GM19351 (cell line): ENCODE measurements at regions not wholly inside any gene's neighbourhood (a gene's known extent, or its start where the extent isn't known, plus 50 kb on each side); places are given as distances from the start of the nearest gene placed in this dataset.
A peak's percentile ranks its signal among the peaks of the same experiment; 100 is the strongest.
"Not testable (repeated sequence)": the region's sequence is repeated elsewhere in the genome, so short reads cannot be mapped to it uniquely, and the experiment has no call there.

ENCODE experiments used
- ATAC-seq: cut with Tn5 transposase; IDR thresholded peaks from one replicate; pipeline ENCODE4 v1.9.1; 2021; ENCODE audit warnings: mild to moderate bottlenecking, moderate library complexity; ENCODE audit not compliant: unreplicated experiment

DNA sequence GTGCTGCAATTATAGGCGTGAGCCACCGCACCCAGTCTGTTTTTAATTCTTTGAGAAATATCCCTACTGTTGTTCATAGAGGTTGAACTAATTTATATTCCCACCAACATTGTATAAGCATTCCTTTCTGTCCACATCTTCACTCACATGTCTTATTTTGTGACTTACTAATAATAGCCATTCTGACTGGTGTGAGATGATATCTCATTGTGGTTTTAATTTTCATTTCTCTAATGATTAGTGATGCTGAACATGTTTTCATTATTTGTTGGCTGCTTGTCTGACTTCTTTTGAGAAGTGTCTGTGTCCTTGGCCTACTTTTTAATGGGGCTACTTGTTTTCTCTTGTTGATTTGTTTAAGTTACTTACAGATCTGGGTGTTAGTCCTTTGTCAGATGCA lies 310.9 kb upstream of the MAOA start:
- peak; percentile 38 for ATAC-seq

DNA sequence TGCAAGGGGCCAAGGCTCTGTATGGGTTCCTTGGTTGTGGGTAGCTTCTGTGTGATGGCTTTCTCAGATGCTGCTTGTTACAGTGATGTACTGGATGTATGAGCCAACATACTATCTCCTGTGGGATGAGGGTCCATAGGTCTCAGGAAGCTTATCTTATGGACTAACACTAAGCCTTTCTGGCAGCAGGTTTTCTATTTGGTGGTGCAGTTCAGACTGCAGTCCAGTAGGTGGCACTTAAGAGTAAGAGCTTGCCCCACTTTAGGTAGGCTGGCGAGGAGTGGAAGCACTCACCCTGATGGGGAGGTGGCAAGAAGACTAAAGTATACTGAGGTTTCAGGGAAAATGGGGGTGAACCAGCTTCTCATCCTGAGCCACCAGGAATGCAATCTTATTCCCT lies 306.7 kb upstream of the MAOA start:
- peak; percentile 75 for ATAC-seq

DNA sequence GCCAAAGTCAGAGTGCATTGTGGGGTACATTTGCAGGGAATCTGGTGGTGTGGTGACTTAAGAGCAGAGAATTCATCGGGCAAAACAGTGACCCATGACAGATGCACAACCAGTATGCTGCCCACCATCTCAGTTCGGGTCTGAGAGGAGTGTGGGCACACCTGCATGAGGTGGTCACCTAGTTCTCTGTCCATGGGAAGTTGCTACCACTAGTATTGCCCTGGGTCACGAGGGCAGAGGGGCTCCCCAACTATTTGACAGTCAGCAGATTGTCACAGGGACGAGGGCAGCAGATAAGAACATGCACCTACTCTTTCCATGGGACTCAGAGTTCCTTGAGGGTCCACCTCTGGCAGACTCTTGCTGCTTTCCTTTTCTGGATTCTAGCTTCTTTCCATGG lies 305.2 kb upstream of the MAOA start:
- no peak for ATAC-seq

DNA sequence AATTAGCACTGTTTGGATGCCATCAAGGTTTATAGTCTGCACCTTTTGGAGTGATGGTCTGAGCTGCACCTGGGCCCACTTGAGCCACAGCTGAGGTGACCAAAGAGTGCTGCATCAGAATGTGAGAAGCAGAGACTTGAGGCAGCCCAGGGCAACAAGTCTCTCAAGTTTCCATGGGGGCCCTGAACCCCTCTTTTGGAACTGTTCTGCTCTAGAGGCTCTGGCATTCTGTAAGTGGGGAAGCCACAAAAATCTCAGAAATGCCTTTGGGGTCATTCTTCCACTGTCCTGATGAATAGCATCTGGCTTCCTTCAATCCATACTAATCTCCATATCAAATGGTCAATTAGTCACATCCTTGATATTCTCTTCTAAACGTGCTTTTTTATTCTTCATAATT lies 298.4 kb upstream of the MAOA start:
- no peak for ATAC-seq

DNA sequence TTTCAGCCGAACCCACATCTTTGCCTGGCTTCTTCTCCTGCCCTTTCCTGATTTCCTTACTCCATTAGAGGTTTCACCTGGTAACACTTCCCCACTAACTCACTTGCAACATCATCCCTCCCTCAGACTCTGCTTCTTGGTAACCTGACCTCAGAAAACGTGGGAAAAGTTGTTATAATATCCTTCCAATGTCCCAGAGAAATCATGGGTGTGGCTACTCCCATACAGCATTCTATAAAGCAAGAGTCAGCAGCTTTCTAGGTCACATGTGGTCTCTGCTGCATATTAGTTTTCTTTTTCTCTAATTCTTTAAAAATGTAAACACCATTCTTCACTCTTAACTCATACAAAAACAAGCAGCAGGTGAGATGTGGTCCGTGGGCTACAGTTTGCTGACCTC lies 283.1 kb upstream of the MAOA start:
- ATAC-seq: no peak

DNA sequence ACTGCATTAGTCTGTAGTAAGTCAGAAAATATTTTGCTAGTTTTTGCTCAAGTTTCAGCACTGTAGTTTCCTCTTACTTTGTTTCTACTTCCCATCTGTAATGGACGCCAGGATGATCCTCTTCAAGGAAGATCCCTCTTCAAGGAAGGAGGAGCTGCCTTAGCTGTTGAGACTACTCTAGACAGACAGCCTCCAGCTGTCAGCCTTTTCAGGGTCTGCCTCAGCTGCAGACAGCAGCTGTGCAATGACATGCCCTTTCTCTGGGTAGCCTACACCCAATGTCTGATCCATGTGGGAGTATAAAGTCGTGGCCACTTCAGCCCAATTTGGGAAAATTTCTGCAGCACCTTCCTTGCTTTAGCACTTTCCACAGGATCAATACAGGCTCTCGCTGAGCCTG lies 281.0 kb upstream of the MAOA start:
- no peak for ATAC-seq

DNA sequence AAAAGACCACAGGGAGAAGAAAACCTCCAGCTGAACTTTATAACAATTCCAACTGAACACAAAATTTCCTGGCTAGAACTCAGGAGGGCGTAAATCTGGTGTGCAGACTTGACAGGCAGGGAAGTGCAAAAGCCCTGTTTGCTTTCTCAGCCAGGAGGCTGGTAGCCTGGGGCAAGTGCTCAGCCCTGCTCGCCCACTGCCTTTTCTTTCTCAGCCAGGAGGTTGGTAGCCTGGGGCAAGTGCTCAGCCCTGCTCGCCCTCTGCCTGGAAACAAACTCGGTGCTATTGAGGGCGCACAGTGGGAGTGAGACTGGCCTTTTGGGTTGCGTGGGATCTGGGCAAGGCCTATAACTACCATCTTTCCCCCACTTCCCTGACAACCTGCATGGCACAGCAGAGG lies 275.4 kb upstream of the MAOA start:
- no peak for ATAC-seq

DNA sequence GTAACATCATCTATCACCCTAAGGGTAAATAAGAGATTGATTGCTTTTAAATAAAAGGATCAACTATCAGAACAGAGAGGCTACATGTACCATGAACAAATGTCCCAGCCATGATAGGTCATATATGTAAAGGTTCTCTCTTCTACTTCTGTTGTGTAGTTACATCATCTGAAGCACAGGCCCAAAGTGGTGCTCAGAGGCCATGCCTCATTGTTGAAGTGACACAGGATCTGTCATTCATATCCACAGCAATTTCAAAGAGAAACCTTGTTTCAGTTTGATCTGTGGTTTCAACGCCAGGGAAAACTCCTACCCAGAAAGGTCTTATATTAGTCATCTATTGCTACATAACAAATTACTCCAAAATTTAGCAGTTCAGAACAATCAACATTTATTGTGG lies 269.2 kb upstream of the MAOA start:
- no peak for ATAC-seq

DNA sequence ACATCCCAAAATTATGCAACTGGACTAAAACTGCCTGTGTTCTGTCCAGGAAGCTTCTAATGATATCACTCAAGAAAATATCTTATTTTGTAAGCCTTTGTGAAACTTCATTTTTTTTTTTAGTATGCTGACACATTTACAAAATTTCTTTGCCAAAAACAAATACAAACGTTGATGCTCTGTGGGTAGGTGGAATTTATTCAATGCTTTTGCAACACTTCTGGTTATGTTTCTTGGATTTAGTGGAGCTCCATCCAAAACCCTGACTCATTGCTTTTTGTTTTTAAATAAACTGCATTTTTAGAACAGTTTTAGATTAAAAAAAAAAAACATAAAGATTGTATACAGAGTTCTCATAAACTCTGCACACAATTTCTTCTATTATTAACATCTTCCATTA lies 250.9 kb upstream of the MAOA start:
- ATAC-seq: no peak

DNA sequence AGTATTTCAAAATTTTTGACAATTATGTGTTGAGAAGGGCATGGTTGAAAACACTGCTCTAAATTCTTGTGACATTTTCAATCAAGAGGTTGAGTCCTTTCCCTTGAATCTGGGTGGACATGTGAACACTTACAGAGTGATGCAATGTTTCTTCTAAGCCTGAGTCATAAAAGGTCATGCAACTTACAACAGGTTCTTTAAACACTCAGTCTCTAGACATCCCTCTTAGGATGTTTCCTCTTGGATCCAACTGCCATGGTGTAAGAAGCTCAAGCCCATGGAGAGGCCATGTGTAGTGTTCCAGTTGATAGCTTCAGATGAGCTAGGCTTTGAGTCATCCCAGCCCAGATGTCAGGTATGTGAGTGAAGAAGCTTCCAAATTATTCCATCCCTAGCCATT lies 232.2 kb upstream of the MAOA start:
- no peak for ATAC-seq

DNA sequence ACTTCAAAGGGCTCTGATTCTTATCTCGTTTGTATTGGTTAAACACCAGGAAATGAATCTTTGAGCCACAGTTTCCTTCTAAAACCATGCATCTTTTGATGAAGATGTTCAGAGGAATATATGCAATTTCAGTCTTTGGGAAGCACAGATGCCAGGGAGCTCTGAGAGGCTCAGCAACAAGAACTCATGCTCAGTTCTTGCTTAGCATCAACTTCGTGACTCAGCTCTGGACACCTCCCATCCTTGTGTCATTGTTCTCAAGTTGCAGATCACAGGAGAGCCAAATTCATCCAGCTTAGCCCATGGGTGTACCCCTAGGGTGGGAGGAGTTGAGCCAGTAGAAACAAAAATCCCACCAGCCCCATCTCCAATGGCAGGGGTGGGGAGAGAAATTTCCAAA lies 219.6 kb upstream of the MAOA start:
- no peak for ATAC-seq

DNA sequence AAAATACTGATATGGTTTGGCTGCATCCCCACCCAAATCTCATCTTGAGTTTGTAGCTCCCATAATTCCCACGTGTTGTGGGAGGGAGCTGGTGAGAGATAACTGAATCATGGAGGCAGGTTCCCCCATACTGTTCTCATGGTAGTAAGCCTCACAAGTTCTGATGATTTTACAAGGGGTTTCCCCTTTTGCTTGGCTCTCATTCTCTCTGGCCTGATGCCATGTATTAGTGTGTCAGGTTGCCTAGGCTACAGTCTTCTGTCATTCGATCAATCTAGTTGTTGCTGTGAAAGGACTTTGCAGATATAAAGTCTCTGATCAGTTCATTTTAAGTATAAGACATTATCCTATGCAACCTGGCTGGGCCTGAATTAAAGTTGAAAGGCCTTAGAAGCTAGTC lies 209.3 kb upstream of the MAOA start:
- ATAC-seq: no peak

DNA sequence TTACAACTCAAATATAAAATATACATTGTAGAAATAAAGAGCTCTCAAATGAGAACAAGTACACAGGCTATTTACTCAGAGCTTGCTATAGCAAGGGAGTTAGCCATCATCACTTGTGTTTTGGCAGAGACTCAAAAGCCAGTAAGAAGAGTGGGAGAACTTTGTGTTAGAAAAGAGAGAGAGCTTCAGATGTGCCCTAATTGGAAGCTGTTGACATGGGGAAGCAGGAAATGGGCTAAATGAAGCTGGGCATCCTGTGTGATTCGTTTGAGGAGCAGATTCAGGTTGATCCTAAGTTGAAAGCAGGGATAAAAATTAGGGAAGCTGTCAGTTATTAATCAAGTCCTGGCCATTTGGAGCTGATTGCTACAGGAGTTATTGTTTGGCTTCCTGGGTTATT lies 207.4 kb upstream of the MAOA start:
- ATAC-seq: no peak

DNA sequence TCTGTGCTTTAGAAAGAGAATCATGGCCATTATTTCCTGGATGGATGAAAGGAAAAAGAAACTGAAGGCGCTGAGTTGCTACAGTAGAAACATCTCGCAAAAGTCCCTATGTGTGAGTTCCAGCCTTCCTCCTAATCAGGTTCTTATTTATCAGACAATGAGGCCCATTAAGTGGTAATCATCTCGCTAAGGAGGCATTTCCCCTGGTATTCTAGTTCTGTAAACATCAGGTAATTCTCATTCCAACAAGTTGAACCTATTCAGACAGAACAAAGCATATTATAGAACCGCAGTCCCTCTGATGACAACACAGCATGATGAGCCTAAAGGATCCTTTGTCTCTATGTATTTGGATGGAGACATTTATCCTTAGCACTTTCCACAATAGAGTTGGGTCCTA lies 205.7 kb upstream of the MAOA start:
- ATAC-seq: no peak

DNA sequence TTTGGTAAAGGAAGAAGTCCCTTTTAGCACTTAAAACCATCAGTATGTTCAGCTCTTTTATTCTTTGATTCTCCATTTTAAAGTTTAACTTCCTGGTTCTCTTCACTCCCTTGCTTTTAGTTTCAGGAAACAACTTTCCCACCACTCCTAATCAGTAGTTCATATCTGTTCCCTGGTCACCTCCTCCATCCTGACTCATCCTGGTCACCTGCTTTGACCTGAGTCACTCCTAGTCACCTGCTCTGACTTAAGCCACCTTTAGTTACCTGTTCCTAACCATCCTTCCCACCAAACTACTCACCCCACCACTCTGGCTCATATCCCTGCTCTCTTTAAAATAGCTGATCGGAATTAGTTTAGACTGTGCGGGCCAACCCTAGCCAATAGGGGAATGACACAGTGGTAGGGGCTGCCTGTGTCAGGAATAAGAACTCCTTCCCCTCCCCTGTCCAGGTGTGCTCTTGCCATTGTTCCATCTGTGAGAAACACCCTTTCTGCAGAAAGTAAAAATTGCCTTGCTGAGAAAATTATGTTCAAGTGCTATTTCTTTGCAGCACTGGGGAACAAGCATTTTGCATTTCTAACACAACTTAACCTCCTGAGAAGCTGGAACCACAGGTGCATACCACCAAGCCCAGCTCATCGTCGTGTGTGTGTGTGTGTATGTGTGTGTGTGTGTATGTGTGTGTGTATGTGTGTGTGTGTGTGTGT lies 204.0 kb upstream of the MAOA start:
- not testable (repeated sequence) for ATAC-seq

DNA sequence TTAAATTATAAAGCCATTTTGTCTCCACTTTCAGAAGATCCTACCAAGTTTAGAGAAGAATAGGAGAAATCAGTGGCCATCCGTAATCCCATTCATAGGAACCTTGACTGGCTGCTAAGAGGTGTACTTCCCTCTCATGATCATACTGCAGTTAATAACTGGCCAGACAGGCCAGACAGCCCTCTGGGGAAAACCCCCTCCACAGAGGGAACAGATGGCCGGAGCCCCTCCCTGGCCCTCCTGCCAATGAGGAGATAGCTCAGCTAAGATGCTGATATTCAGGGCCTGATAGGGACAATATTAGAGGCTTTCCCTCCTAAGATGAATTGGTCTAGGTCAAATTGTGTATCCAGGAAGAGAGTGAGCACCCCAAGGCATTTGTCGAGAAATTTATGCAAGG lies 200.0 kb upstream of the MAOA start:
- ATAC-seq: no peak

DNA sequence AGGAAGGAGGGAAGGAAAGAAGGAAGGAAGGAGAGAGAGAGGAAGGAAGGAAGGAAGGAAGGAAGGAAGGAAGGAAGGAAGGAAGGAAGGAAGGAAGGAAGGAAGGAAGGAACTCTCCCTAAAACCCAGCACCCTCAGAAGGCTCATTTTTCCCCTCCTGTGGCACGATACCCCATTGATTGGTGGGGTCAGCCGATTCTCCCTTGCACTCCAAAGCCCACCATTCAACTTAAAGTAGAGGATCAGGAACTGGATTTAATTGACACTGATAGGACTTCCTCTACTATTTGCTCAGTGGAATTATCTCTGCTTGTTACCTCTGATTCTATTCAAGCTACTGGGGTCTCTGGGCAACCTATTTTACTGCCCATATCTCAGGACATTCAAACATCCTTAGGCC lies 199.2 kb upstream of the MAOA start:
- ATAC-seq: no peak

DNA sequence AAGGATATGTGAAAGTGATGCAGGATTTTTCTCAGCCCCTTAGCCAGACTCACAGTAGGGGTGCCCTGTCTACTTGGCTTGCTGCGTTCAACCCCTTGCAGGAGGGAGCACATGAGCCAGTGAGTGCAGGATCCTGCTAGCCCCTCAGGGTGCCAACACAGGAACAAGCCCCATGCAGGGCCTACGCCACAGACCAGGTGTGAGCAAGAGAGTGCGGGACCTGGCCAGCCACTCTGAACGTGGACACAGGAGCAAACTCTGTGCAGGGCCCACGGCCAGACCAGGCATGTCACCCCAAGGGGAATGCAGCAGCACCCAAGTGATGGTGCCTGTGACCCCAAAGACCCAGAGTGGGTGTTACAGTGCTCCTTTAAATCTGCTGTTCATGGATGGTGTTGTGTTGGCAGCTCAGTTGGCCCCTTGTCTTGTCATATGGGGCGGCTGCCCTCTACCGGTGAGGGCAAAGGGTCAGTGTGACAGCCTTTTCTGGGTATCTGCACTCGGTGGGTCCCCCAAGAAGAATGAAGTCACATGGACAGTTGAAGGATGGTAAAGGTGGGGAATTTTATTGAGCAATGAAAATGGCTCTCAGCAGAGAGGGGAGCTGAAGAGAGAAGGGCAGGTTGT lies 188.4 kb upstream of the MAOA start:
- no peak for ATAC-seq

DNA sequence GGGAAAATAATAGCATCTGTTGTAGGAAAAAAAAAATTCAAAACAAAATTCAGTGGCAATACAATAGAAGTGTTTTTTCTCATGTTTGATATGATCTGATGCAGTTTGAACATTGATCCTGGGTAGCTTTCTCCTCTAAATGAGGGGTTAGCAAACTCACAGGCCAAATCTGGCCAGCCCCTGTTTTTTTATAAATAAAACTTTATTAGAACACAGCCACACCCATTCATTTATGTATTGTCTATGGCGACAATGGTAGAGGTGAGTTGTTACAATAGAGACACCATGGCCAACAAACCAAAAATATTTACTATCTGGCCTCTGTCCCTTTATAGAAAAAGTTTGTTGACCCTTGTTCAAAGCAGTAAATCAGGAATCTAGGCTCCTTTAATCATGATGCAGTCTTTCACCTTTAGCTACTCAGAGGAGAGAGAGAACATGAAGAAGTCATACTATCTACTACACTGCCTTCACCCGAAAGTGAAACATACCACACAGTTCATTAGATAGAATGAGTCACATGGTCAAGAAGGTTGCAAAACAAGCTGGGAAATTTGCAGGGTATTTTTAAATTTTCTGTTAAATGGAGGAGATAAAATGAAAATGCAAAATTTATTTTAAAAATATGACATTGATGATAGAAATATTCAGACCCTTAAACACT lies 186.6 kb upstream of the MAOA start:
- ATAC-seq: no peak

DNA sequence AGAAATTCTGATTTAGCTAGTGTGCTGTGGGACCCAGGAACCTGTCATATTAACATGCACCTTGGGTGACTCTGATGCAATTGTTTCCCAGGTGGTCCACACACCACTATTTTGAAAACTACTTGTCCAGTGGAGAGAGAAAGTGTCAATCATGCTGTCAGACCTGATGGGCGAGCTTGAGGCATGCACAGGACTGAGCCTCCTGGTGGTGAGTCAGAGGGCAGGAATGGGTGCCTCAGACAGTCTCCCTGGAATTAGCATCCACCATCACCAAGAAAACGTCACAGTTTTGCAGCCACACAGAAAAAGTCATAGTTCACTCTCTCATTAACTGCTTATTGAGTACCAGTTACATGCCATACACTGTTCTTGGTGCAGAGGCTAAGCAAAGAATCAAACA lies 181.8 kb upstream of the MAOA start:
- no peak for ATAC-seq

DNA sequence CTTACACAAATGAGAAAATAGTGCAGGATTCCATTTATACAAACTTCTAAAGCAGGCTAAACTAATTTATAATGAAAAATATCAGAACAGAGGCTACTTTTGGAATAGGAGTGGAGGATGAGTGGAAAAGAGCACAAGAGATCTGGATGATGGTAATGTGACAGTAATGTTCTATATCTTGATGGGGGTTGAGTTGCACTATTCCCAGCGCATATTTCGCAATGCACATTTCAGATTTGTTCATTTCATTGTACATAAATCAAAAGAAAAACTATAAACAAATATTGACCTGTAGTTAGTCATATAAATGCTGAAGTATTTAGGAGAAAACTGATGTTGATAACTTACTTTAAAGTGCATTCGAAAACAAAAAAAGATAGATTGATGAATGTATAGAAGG lies 177.0 kb upstream of the MAOA start:
- no peak for ATAC-seq

DNA sequence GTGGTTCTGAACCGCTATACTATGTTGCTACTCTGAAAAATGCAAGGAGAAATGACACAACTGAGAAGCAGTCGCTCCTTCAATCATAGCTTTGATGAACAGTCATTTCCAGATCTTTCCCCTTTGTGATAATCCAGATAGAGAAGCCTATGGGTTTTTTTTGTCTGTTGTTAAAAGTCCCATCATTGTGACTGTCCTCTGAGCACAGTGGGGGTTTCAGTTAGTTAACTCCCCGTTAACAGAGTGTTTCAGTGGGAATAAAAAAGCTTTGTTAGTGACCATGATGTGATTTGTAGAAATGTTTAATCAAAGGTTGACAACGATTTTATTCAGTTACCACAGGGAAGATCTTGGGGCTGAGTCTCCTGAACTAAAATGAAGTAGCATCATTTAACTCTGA lies 176.2 kb upstream of the MAOA start:
- ATAC-seq: no peak

DNA sequence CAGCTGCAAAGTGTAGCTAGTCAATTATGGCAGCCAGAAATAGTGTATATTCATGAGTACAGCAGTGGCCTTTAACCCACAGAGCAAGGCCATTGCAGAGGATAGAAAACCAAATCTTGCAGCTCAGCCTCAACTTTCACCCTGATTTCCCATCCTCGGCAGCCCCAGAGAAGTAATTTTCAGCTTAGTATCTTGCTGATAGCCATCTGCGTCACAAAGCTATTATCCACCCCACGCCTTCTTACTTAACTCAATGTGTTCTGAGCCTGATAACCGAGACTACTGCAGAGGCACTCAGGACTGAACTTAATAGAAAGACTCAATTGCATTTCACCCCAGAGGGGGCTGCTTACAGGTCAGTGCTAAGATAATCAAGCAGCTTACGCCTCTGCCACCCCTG lies 174.5 kb upstream of the MAOA start:
- no peak for ATAC-seq
